Keratinocyte (primary cell): ENCODE measurements at regions not wholly inside any gene's neighbourhood (a gene's known extent, or its start where the extent isn't known, plus 50 kb on each side); places are given as distances from the start of the nearest gene placed in this dataset.

ENCODE experiments used
- CTCF ChIP-seq, 3 experiments: IDR thresholded peaks in 1 of 3; conservative IDR thresholded peaks in 1 of 3; optimal IDR thresholded peaks in 1 of 3; 2 replicates in 2 of 3; 3 replicates in 1 of 3; pipeline versions ENCODE3 to v1.5.1; 2011; ENCODE audit warnings: low read length in 3 of 3, mild to moderate bottlenecking in 3 of 3, moderate library complexity in 2 of 3, control low read depth in 1 of 3, inconsistent platforms in 1 of 3; ENCODE audit not compliant: insufficient read depth in 2 of 3; ENCODE audit errors: extremely low read depth in 1 of 3
- EZH2 ChIP-seq: IDR thresholded peaks from one replicate; pipeline ENCODE4 v1.6.1; 2012; ENCODE audit warnings: inconsistent platforms, mild to moderate bottlenecking, low read length, moderate library complexity

GRCh38 chr10:111158595-111158994 is 81.8 kb downstream of the ADRA2A start:
- TF ChIP-seq CTCF (optimal IDR thresholded peaks at IDR 0.05 in 1 of 3, IDR thresholded peaks at IDR 0.05 in 1 of 3, conservative IDR thresholded peaks at IDR 0.05 in 1 of 3; ENCODE audit: extremely low read depth in 1 of 3, insufficient read depth in 2 of 3, low read length in 3 of 3) (no peak), EZH2 (no peak)
